Head of caudate nucleus (tissue), 42 donors: ENCODE measurements at regions not wholly inside any gene's neighbourhood (a gene's known extent, or its start where the extent isn't known, plus 50 kb on each side); places are given as distances from the start of the nearest gene placed in this dataset.

Source experiments
- DNase-seq, 42 donors: peaks; one replicate each; pipeline versions ENCODE4 v3.0.0 to v3.0.0-alpha.2; 2020 to 2021; ENCODE audit warnings: mixed read lengths in 7 of 42
- intact Hi-C: fragments of 100-400 bp; cut with DNase I; formaldehyde crosslinking; loops from one replicate; pipeline ENCODE4 v1.15.0; 2022

DNA sequence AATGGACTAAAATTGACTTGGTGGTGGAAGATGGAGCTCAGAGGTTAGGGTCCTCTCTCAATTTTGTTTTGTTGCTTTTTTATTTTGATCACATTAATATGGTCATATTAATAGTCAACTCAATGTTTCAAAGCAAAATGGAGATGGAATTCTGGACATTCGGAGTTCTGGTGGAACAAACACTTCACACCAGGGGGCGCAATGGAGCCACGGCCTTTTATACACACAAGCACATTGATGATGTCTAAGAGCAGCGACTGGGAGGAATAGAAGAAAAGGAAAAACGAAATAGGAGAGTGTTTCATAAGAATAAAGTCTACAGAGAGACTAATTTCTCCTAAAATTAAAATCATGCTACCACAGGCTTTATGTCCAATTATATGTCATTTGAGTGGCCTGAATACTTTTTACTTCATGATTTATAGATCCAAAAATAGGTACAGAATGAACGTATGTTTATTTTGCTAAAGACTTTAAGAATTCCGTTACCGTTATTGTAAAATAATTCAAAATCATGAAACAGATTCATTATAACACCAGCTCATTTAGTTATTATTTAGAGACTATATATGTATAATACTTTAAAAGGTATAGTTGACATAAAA is 197.6 kb upstream of the SASH1 start:
- peak; percentile 42 to 93 (median 81) for DNase-seq
- intact Hi-C loops = no loop called here

GRCh38 chr6:148146717-148147462 is 195.7 kb upstream of the SASH1 start:
- no peak for DNase-seq
- intact Hi-C loops = no loop called here

- intact Hi-C loops = no loop called here
- no peak for DNase-seq
These were observed 195.2 kb upstream of the SASH1 start for GRCh38 chr6:148147463-148147830.

- intact Hi-C loops = no loop called here
- no peak for DNase-seq
These were observed 190.6 kb upstream of the SASH1 start for GRCh38 chr6:148151896-148152643.

DNA sequence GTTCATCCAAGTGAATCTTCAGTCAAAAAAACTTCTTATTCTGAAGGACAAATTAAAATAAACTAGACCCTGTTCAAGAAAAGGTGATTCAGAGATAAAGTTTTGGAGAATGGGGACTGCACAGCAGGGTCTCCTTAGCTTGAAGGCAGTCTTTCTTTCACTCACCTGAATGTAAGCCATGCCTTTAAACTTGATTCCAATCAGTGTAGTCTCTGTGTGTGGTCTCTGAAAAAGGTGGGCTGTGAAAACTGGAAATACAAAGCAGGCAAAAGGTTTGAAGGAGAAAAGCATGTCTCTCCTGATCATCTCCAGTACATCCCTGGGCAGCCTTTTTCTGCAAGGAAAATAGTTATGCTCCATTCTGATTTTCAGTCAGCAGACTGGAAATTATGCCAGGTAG is 188.0 kb upstream of the SASH1 start:
- intact Hi-C loops = no loop called here
- DNase-seq = no peak

DNA sequence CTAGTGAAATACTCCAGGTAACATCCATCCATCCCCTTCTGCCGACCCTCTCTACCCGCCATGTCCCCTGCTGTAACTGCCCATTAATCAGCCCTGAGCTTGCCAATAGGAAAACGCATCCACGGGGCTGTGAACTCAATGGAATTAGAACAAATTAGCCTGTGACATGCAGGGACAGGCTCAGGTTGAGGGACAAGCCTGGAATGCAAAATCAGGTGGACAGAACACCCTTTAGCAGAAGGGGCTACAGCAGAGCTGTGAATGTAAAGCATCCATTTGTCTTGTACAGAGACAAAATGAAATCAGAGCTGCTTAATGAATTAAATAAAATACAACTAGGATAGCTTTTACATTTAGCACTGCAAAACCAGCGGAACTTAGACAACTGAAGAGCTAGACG is 187.3 kb upstream of the SASH1 start:
- intact Hi-C loops = no loop called here
- no peak for DNase-seq

DNA sequence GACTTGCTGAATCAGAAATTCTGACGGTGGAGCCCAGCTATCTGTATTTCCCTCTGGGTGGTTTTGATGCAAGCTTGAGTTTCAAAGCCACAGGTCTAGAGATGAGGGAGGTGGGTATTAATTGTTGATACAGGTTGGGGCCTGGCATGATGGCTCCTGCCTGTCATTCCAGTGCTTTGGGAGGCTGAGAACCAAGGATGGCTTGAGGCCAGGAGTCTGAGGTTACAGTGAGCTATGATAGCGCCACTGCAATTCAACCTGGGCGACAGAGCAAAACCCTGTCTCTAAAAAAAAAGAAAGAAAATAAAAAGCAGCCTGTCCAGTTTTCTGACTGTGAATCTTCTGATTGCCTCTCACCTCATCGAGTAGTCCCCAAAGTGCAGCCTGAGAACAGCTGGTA is 184.8 kb upstream of the SASH1 start:
- intact Hi-C loops = no loop called here
- no peak for DNase-seq

DNA sequence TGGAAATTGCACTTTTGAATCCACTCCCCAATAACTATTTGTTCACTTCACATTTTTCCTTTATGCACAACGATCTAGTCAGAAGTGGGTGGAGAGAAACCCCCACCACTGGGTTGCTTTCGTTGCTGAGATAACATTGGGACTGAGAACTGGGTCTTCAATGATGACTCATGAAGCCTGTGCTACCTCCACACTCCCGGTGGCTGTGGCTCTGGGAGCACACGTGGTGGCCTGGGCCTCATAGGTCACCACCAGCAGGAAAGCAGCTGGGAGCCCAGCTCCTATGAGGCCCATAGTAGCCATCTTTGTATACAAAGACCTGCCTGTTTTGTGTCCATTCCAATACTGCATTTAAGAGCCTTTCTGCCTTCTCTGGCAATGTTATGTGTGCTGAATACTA is 178.0 kb upstream of the SASH1 start:
- DNase-seq = no peak
- intact Hi-C loops = loop anchor here (5.0 kb wide), 1 partner anchor 652 kb away; no protein-coding TSS in a partner anchor

DNA sequence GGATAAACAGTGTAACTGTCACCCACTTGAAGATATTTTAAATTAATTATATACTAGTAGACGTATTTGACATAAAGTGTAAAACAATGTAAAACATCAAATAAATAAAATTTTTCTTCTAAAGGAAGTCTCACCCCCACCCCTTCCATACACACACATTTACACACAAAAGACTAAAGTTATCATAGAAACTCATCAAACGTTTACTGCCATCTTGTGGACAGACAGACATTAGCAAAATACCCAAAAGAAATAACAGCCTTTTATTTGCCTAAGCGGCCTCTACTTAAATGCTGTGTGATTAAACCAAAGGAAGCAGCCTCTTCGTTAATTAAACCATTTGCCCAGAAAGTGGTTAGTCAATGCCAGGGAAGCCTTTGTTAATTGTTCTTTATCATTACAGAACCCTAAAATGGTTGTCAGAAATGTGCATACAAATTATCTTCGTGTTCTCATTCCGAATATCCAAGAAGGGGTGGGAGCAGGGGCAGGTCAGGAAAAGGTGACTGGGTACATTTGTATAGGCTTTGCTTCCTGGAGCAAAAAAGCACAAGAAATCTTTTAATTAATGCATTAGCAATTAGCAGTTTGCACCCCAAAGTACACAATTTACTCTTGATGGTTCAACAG is 176.2 kb upstream of the SASH1 start:
- peak in 6 of 42 donors; percentile 5 to 40 (median 12) for DNase-seq
- intact Hi-C loops = loop anchor here (5.0 kb wide), 1 partner anchor 654 kb away; no protein-coding TSS in a partner anchor

DNA sequence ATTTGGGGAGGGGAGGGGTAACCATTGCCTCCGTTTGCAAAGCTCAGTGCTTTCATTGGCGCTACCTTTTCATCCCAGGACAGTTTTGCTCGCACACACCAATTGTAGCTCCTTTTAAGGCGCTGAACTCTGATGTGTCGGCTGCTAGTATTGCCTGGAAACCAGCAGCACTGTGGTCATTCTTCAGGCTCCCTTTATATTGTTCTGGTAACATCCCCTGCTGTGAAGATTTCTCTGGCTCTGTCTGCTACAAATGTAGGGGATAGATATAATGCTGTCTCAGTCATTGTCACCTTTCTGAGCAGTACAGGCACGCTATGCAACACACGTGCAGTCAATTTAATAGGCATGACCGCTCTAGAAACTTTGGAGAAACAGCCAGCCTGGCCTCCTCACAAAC is 172.9 kb upstream of the SASH1 start:
- no peak for DNase-seq

DNA sequence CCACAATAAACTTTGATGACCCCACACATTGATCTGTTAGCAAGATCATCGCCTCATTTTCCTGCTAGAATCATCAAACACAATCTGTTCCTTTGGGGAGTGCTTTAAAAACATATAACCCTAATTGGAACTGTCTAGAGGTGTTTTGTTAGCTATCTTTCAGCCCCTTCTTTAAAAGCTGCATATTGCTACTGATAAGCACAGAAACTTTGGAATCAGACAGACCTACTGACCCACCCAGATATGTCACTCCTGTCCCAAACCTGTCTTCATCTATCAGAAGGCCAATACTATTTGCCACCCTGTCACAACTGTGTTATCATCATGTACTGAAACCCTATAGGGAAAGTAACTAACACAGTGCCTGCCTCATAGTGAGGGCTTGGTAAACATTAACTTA is 172.4 kb upstream of the SASH1 start:
- DNase-seq = no peak
- intact Hi-C loops = no loop called here

More for the DNA sequence above, 172.9 kb upstream of the SASH1 start:
- intact Hi-C loops = loop anchor here (5.0 kb wide), 1 partner anchor 657 kb away; no protein-coding TSS in a partner anchor

GRCh38 chr6:148173548-148173947 is 169.1 kb upstream of the SASH1 start:
- DNase-seq = no peak
- intact Hi-C loops = no loop called here

DNA sequence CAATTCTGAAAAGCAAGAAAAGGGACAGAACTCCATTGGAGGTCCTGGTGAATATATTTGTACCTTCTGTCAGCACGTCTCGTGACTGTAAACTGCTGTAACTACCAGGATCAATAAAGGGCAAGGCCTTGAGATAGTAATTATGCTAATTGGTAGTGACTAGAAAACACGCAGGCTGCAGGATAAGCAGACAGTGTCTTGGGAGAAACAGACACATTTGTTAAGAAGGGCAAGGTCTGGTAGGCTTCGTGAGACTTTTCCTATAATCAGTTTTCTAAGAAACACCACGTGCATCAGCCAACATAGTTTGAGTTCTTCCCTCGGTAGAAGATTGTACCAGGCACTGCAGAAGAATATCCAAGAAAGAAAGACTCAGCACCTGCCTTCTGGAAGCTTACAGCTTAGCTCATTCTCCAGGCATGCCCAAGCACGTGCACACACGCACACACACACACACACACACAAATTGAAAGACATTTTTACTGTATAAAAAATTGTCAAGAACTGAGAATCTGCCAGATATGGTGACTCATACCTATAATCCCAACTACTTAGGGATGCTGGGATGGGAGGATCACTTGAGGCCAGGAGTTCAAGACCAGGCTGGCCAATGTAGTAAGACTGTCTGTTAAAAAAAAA is 167.0 kb upstream of the SASH1 start:
- intact Hi-C loops = loop anchor here (5.0 kb wide), 1 partner anchor 287 kb away; no protein-coding TSS in a partner anchor
- DNase-seq = no peak

- peak in 41 of 42 donors; percentile 13 to 90 (median 64) for DNase-seq
- intact Hi-C loops = loop anchor here (5.0 kb wide), 1 partner anchor 285 kb away; no protein-coding TSS in a partner anchor
These were observed 164.9 kb upstream of the SASH1 start for GRCh38 chr6:148177589-148178233.

DNA sequence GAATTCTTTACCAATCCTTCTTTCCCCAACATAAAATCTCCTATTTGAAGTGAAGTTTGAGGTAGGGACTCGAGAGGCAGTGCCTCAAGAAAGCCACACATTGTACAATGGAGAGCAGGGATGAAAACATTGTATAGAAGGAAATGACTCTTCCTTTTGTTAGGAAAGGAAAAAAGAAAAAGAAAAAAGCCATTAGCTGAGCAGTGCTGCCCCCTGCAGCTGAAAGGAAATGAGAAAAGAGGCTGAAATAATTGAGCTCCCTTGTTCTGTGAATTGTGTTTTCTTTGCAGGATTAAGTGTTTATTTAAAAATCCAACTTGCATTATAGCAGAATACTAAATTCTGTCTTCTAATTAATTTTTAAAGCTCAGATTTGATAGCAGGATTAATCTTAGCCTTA is 162.9 kb upstream of the SASH1 start:
- intact Hi-C loops = loop anchor here (5.0 kb wide), 1 partner anchor 283 kb away; no protein-coding TSS in a partner anchor
- DNase-seq = peak in 31 of 42 donors; percentile 6 to 81 (median 47)

- intact Hi-C loops = no loop called here
- no peak for DNase-seq
These were observed 160.3 kb upstream of the SASH1 start for GRCh38 chr6:148182378-148182777.

- intact Hi-C loops = no loop called here
- no peak for DNase-seq
These were observed 158.9 kb upstream of the SASH1 start for GRCh38 chr6:148183776-148184175.

DNA sequence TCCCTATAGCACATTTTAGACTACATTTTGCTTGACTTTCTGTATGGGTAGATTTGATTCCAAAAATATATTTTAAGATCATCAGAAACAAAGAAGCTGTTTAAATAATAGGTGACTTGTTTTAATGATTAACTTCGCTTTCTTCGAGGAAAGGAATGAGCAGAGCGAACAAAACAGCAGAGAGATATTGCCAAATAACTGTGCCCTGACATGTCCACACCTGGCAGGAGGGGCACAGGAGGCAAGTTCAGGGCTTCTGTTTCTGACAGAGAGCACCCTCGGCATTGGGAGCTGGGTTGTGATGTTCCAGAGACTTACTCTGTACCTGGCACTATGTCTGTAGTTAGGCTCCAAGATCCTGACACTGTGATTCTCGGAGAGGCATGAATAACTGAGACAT is 155.7 kb upstream of the SASH1 start:
- no peak for DNase-seq
- intact Hi-C loops = no loop called here

DNA sequence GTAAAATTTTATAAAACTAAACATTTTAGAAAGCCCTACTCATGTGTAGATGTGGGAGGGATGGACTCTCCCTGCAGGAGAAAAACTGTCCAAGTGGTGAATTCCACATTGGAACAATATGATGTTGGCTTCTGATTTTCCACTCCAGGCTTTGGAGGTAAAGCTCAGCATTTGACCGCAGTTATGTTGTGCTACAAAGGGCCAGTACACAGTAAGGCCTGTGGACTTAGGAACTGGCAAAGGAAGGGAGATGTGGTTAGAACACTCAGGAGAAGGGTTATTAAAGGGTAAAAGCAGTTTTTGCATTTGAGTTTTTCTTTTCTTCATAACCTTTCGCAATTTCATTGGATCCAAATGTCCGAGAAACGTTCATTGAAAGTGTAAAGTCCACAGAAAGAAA is 150.3 kb upstream of the SASH1 start:
- intact Hi-C loops = no loop called here
- DNase-seq = no peak
